ENCODE measurements at regions not wholly inside any gene's neighbourhood (a gene's known extent, or its start where the extent isn't known, plus 50 kb on each side); places are given as distances from the start of the nearest gene placed in this dataset.

GRCh38 chr1:189669846-189670245, 807.8 kb downstream of the BRINP3 start:
- TF ChIP-seq PPARA (CRISPR knock-in tag; IDR thresholded peaks at IDR 0.05; ENCODE audit: borderline replicate concordance): no peak
- no peak for TF ChIP-seq BACH2 (CRISPR knock-in tag; IDR thresholded peaks at IDR 0.05; ENCODE audit: borderline replicate concordance)
- TF ChIP-seq TCF4 (CRISPR knock-in tag; IDR thresholded peaks at IDR 0.05; ENCODE audit: borderline replicate concordance): no peak
- TF ChIP-seq POU6F1 (CRISPR knock-in tag; IDR thresholded peaks at IDR 0.05; ENCODE audit: borderline replicate concordance, low read depth): no peak
- TF ChIP-seq, protein P1, sequence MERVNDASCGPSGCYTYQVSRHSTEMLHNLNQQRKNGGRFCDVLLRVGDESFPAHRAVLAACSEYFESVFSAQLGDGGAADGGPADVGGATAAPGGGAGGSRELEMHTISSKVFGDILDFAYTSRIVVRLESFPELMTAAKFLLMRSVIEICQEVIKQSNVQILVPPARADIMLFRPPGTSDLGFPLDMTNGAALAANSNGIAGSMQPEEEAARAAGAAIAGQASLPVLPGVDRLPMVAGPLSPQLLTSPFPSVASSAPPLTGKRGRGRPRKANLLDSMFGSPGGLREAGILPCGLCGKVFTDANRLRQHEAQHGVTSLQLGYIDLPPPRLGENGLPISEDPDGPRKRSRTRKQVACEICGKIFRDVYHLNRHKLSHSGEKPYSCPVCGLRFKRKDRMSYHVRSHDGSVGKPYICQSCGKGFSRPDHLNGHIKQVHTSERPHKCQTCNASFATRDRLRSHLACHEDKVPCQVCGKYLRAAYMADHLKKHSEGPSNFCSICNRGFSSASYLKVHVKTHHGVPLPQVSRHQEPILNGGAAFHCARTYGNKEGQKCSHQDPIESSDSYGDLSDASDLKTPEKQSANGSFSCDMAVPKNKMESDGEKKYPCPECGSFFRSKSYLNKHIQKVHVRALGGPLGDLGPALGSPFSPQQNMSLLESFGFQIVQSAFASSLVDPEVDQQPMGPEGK (CRISPR knock-in tag; IDR thresholded peaks at IDR 0.05; ENCODE audit: borderline replicate concordance): no peak
- no peak for TF ChIP-seq OSR1 (CRISPR knock-in tag; IDR thresholded peaks at IDR 0.05)

Measured in SK-N-SH treated with all-trans-retinoic acid at 6 μM for 48 hours (cell line).